AG04449 (cell line): ENCODE measurements at regions not wholly inside any gene's neighbourhood (a gene's known extent, or its start where the extent isn't known, plus 50 kb on each side); places are given as distances from the start of the nearest gene placed in this dataset.

Source experiments
- CTCF ChIA-PET: fragments of 350-600 bp; formaldehyde crosslinking; extraction: SDS; loops from one replicate; lab custom pipeline; 2021; ENCODE audit warnings: antibody characterized with exemption; lab: Yijun Ruan, JAX
- POLR2A ChIA-PET: fragments of 400-600, 350-600 bp; formaldehyde crosslinking; extraction: SDS; loops from one replicate; lab custom pipeline; 2020; ENCODE audit warnings: antibody characterized with exemption, inconsistent platforms; lab: Yijun Ruan, JAX
- DNase-seq: peaks from one replicate; pipeline ENCODE4 v3.0.0-alpha.2; 2010; ENCODE audit warnings: low read depth, low spot score
- H3K4me3 ChIP-seq: 2 replicates; pipeline ENCODE4 v1.5.1; 2011; ENCODE audit warnings: low read depth, mild to moderate bottlenecking, control low read depth, low read length
- TF ChIP-seq, protein P1 (sequence below): IDR thresholded peaks from one replicate; pipeline ENCODE4 v1.5.1; 2011; ENCODE audit warnings: mild to moderate bottlenecking, moderate library complexity, low read length, control low read depth, inconsistent platforms; ENCODE audit not compliant: insufficient read depth; ENCODE audit errors: missing control alignments

DNA sequence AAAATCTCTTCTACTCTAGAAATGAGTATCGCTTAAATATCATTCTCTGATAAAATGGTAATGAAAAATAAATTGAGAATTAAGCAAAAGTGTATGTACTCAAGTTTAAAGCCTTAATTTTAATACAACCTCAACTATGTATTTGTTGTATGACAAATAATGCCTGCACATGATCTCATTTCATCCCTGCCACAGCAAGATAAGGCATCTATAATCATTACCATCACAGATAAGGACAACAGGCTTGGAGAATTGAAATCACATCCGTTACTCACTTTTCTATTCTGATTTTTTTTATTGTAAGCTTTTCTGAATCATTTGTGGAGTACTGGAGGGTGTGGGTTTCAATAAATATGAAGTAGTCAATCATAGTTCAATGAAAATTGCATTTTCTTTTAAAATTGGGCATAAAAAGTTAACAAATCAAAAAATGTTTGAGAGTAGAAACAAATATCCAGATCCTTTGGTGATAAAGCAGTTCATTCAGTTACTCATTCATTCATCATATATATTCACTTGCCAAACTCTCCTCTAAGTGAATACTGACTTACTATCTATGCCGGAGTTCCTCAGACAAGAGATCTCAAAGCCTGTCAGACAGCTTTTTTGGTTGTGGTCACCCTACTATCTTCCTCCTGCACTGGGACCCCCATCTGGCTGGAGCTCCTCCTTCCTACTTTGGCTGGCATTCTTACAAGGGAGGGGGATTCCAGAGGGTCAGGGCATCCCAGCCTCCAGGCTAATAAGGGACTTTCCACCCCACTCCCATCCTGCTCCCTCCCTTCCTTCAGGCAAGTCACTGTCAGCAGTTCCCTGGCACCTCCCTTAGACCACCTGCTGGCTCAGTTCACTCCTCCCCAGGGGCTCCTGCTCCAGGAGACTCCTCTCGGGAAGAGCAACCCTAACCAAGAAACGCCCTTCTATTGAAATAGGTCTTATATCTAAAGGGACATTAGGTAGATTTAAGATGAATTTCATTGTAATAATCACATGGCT is 118.6 kb downstream of the OGFRL1 start:
- TF ChIP-seq, protein P1, sequence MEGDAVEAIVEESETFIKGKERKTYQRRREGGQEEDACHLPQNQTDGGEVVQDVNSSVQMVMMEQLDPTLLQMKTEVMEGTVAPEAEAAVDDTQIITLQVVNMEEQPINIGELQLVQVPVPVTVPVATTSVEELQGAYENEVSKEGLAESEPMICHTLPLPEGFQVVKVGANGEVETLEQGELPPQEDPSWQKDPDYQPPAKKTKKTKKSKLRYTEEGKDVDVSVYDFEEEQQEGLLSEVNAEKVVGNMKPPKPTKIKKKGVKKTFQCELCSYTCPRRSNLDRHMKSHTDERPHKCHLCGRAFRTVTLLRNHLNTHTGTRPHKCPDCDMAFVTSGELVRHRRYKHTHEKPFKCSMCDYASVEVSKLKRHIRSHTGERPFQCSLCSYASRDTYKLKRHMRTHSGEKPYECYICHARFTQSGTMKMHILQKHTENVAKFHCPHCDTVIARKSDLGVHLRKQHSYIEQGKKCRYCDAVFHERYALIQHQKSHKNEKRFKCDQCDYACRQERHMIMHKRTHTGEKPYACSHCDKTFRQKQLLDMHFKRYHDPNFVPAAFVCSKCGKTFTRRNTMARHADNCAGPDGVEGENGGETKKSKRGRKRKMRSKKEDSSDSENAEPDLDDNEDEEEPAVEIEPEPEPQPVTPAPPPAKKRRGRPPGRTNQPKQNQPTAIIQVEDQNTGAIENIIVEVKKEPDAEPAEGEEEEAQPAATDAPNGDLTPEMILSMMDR: no peak
- POLR2A ChIA-PET: no interaction called here
- H3K4me3 ChIP-seq: no peak overlapping the region
- CTCF ChIA-PET: interaction anchor here (0.8 to 1.5 kb wide), 3 partner anchors 9 to 12 kb away, joined by 3 read pairs; no protein-coding TSS in a partner anchor
- no peak for DNase-seq

DNA sequence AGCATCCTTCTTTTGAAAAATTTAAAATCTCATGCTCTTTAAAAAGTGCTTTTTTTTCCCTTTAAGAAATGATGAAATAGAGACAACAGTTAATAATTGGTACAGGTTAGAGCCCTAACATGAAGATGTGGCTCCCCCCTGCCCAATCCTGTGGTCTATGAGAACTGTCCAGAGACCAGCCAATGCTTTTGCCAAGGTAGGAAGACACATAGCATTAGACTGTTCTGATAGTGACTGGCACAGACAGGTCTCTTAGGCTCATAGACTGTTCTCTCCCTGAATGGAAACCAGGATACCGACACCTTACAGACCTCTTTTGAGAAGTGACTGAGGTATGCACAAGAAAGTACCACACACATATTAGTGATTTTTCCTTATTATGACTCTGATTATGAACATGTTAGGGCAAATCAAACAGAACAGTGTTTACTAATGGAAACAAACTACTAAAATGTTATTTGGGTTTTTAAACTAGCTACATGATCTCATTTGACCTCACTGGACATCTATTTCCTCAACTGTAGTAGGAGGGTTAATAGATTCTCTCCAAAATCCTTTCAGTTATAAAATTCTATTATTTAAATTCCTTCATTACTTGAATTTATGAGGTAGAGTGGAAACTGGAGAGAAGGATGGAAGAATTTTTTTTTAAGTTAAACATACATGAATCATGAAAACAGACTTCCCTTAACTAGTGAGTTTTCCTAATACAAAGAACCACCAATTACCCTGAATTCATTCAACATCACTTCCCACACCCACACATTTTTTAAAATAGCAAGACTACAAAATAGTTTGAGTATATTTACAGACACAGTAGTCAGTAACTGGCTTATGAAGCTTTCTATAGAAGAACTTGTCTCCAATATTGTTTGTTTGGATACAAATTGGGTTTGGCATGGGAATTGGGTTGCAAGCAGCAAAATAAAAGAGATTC is 120.4 kb downstream of the OGFRL1 start:
- no peak overlapping the region for H3K4me3 ChIP-seq
- ChIA-PET CTCF (interaction anchor here (1.5 kb wide), 1 partner anchor 11 kb away, joined by 3 read pairs; no protein-coding TSS in a partner anchor), POLR2A (no interaction called here)
- TF ChIP-seq, protein P1: no peak
- no peak for DNase-seq

DNA sequence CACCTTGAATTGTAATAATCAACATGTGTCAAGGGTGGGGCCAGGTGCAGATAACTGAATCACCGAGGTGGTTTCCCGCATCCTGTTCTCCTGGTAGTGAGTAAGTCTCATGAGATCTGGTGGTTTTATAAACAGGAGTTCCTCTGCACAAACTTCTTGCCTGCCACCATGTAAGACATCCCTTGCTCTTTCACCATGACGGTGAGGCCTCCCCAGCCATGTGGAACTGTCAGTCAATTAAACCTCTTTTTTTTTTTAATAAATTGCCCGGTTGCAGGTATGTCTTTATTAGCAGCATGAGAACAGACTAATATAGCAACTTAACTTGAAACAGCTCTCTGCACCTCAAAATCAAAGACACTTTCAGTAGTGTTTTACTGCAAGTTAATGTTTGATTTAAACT is 121.6 kb downstream of the OGFRL1 start:
- no peak for DNase-seq

DNA sequence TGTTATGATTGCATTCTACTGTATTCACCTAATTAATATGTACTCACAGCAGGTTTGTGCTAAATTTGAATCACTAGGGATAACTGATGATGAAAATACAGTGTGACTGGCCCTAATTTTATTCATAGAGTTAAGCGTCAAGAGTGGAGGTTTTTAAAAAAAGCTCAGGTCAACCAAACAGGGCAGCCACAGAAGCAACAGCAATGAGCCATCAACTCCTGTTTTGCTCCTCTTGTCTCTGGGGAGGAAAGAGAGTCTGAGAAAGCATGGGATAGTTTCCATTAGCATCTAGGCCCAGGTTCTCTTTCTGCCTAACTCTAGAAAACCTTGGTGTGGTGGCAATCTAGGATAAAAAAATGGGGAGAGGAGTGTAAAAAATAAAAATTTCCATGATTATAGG is 122.1 kb downstream of the OGFRL1 start:
- DNase-seq: no peak
- TF ChIP-seq, protein P1: no peak
- POLR2A ChIA-PET: no interaction called here
- no peak overlapping the region for H3K4me3 ChIP-seq
- CTCF ChIA-PET: interaction anchor here (0.7 to 1.2 kb wide), 5 partner anchors 8 to 46 kb away, joined by 3 read pairs; no protein-coding TSS in a partner anchor

More for the DNA sequence above, 121.6 kb downstream of the OGFRL1 start:
- ChIA-PET CTCF (interaction anchor here (1.0 kb wide), 1 partner anchor 8 kb away, joined by 3 read pairs; no protein-coding TSS in a partner anchor), POLR2A (no interaction called here)
- TF ChIP-seq, protein P1: no peak
- no peak overlapping the region for H3K4me3 ChIP-seq

DNA sequence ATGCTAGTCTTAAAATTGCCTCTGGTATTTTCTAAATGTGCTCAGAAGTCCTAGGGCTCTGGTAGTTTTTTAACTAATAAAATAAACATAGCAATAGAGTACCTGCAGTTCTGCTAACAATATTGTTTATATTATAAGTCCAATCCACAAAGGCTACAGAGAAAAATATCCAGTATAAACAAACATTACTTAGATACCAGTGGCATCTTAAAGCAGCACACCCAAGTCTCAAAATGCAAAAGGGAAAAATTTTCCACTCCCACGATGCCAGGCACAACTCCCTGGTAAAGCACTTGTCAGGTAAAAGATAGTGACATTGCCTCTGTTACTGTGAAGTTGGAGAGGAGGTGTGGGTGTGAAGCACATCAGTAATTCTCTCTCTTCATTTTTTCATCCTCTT is 123.3 kb downstream of the OGFRL1 start:
- ChIA-PET CTCF (interaction anchor here (1.0 to 1.2 kb wide), 2 partner anchors 14 to 26 kb away, joined by 3 read pairs; no protein-coding TSS in a partner anchor), POLR2A (no interaction called here)
- no peak overlapping the region for H3K4me3 ChIP-seq
- DNase-seq: no peak
- TF ChIP-seq, protein P1: no peak
